GM18498 (cell line): ENCODE measurements at regions not wholly inside any gene's neighbourhood (a gene's known extent, or its start where the extent isn't known, plus 50 kb on each side); places are given as distances from the start of the nearest gene placed in this dataset.
A peak's percentile ranks its signal among the peaks of the same experiment; 100 is the strongest.

Experiments
- ATAC-seq: cut with Tn5 transposase; IDR thresholded peaks from one replicate; pipeline ENCODE4 v1.9.1; 2021; ENCODE audit warnings: mild to moderate bottlenecking, moderate library complexity; ENCODE audit not compliant: unreplicated experiment

DNA sequence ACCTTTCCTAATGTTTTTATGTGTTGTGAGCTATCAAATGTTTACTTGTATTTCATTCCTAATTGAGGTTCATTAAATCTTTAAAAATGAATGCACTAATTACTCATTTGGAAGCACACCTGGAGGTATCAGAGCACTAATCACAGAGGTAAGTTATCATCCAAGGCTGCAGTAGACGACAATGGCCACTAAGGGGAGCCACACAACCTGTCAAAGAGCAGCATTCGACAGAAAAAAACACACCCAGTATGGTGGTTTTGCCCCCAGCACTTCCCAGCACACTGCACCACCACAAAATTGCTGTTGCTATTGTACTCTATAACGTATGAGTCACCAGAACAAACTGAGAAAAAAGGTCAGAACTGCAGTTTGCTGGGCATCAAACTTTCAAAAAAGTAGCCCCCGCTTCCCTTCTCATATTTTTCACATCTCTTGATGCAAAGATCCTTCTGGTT, 205.9 kb upstream of the IGF1R start:
- peak; percentile 89 for ATAC-seq

DNA sequence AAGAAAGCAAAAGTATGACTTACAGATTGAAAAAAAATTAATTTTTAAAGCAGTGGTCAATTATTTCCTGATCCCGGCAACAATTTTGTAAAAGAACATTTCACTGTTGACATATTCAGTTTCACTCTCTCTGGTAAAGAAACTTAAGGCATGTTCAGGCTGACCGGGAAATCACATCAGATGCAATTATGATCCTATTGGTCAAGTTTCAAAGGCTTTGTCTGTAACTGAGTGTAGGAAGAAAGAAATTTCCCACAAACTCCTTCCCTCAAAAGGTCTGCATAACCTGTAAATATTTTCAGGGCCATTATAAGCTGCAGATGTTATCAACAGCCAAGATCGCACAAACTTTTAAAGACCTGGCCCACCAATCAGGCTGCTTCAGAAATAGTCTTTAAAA, 205.4 kb upstream of the IGF1R start:
- no peak for ATAC-seq

DNA sequence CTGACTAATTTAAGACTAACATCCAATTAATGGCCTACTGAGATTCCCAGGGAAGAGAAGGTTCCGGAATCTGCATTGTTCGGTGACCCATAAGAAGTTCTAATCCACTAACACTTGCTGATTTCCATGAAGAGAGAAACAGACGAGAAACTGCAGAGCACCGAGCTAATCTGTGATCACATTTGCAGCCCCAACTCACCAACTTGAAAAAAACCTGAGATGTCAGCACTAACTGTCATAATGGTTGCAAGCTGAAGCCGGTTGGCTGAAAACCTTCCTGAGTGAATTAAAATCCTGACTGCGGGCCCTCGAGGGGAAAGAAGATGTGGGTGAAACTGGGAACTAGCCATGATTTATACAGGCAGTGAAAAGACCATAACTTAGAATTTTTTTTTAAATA, 204.8 kb upstream of the IGF1R start:
- no peak for ATAC-seq

DNA sequence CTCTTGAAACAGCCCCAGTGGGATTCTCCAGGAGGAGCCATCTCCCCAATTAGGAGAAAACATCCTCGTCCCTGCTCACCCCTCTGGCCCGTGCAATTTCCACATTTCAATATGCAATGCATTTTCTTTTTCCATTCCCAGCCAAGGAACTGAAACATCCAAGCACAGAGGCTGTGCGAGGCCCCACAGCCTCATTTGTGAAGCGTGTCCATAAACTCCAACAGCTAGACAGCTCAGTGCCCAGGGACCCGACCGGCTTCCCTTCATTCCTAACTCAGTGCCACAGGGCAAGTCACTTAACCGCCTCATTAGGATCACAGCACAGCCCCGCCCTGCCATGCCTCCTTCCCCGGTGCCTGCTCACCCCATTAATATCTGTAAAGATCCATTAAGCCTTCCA, 204.2 kb upstream of the IGF1R start:
- ATAC-seq, result no peak

DNA sequence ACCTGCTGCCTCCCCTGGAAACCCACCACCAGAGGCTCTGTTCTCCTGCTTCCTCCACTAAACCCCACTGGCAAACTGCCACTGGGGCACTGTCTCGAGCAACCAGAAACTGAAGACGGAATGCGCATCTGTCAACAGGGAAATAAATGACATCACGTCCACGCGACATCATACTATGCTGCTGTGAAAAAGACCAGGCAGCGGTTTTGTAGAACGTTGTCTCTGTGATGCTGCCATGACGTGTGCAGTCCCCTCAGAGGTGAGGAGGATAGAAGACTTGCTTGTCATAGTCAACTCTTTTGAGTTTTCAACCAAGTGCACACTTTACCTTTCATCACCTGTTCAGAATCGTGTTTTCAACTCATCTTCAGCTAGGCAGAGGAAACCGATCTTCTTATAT, 203.0 kb upstream of the IGF1R start:
- no peak for ATAC-seq

DNA sequence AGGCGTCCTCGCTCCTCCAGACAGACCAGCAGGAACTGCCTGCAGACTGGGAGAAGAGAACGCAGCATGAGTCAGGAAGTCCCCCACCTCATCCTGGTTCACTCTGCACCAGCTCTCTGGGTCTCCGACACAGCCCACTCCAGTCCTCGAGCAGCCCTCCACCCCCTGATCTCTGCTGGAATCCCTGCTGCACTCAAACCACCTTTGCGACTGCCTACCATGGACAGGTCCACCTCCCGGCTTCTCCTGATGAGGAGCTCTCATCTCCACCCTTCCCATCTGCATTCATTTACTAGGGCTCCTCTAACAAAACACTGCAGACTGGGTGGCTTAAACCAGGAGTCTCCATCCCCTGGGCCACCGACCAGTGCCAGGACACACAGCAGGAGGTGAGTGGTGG, 202.3 kb upstream of the IGF1R start:
- no peak for ATAC-seq

DNA sequence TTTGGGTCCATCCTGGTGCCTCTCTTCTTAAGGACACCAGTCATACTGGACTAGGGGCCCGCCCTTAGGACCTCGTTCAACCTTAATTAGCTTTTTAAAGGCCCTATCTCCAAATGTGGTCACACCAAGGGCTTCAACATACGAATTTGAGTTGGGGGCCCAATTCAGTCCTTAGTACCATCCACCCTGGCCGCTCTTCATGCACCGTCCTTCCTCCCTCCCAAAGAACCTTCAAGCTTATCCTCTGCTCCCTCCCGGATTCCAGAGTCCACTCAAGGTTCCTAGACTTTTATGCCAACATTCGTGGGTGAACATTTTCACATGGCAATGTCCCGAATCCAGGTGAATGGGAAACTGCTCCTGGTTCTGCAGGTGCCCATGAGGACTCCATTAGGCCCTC, 201.3 kb upstream of the IGF1R start:
- no peak for ATAC-seq

DNA sequence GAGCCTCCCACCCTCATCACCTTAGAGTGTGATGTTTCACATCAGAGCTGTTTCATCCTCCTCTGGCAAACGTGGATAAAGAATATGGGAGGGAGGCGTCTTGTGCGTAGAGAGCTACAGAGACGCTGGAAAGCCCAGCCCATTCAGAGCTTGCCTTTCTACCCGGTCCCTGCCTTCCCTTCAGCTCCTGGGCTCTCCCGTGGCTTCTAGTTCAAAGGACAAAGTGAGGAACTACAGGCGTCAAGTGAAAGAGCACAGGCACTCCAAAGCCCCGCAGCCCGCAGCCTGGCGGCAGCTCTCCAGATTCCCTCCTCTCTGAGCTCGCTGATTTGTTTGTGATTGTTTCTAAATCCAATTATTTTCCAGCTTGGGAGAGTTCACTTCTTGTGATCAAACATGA, 197.1 kb upstream of the IGF1R start:
- ATAC-seq, result no peak

DNA sequence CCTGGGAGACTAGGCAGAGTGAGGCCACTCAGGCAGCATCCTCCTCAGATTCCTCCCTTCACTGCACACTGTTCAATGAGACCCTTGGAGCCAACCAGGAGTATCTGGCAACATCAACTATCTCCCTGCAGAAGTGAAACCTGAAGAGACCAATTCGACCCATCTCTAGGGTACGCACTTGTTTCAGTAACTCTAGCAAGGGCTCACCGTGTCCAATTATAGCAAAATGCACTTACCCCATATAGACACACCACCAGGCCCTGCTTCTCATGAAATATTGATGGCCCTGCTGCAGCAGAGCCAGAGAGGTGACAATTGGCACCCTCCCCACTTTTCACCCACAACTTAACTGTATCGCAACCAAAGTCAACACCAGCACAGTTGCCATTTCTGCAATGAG, 196.1 kb upstream of the IGF1R start:
- ATAC-seq, result no peak

DNA sequence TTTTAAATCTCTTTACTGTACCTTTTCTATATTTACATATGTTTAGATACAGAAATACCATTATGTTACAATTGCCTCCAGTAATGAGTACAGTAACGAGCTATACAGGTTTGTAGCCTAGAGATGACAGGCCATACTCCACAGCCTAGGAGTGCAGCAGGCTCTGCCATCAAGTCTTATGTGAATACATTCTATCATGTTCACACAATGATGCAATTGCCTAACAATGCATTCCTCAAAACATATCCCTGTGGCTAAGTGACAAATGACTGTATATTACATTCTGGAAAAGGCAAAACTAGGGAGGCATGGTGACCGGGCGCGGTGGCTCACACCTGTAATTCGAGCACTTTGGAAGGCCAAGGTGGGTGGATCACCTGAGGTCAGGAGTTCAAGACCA, 192.4 kb upstream of the IGF1R start:
- no peak for ATAC-seq

DNA sequence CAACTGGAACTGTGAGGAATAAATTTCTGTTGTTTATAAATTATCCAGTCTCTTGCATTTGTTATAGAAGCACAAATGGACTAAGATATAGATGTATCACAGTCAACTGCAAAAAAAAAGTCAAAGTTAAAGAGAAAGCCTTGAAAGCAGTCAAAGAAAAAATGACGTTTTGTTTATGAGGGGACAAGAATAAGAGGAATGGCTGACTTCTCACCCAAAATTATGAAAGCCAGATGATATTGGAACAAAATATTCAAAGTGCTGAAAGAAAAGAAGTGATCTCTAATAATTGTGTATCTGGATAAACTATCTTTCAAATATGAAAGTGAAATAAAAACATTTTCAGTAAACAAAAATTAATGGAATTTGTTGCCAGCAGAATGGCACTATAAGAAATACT, 171.8 kb upstream of the IGF1R start:
- ATAC-seq, result no peak

DNA sequence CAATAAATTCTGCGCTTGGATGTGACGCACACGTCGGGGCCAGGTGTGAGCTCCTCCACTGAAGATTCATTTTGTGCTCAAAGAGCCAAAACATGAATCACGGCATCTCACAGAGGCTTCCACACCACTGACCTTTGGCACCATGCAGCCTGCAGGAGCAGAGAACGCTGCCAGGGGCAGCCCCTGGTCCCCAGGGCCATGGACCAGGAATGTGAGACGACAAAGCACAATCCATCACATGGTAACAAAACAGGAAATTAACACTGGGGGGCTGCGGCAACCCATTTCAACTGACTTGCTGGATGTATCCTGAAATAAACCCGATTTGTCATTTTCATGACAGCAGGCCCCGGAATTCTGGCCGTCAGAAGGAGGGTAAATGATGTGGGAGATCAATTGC, 167.5 kb upstream of the IGF1R start:
- no peak for ATAC-seq

DNA sequence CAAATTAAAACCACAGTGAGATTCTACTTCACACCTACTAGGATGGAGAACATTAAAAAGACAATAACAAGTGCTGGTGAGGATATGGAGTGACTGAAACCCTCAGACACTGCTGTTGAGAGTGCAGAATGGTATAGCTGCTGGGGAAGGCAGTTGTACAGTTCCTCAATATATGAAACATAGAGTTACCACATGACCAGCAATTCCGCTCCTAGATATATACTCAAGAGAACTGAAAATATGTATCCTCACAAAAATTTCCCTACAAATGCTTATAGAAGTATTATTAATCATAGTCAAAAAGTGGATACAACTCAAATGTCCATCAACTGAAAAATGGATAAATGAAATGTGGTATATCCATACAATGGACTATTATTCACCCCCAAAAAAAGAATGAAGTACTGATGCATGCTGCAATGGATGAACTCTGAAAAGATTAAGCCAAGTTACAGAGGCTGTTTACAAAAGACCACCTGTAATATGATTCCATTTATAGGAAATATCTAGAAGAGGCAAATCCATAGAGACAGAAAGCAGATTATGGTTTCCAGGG, 164.7 kb upstream of the IGF1R start:
- no peak for ATAC-seq

DNA sequence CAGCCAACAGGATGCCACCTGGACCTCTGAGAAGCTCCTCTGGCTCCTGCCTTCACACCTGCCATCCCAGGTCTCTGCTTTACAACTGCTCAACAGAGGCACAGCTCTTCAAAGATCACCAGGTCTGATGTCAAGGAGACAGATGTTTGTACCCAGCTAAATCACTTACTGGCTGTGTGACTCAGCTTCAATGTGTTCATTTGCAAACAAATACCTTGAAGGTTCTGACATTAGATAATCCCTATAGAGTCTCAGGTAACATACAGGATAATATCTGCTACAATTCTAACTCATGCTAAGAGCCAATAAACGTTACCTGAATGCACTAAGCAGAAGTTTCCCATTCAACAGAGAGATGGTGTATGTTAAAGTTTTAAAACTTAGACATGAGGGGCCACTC, 163.4 kb upstream of the IGF1R start:
- no peak for ATAC-seq

DNA sequence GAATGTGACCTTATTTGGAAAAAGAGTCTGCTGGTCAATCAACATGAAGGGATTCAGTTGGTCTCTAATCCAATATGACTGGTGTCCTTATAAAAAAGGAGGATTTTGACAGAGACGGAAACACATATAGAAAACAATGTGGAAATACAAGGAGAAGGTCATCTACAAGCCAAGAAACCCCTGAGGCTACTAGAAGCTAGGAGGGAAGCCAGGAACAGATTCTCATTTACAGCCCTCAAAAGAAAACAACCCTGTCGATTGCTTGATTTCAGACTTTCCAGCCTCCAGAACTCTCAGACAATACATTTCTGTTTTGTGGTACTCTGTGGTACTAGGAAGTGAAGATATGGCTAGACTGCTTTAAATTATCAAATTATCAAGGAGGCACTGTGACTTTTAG, 162.9 kb upstream of the IGF1R start:
- no peak for ATAC-seq

DNA sequence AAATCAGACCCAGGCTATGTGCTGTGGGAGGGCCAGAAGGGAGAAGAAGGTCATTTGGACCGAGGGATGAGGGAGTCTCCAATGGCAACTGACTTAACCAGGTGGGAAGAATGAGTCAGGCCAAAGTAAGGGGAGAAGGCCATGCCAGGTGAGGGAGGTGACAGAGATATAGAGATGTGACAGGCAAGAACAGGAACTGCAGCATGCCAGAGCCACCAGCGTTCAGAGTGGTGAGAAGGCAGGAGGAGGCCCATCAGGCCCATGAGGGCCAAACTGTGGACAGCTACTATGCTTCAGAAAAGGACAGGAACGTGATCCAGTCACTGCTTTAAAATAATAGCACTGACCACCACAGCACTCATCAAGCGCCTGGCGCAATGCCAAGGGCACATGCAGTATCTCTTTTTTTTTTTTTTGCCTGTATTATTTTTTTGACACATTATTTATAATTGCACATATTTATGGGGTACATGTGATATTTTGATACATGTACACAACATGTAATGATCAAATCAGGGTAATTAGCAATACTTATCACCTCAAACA, 154.3 kb upstream of the IGF1R start:
- ATAC-seq, result no peak

DNA sequence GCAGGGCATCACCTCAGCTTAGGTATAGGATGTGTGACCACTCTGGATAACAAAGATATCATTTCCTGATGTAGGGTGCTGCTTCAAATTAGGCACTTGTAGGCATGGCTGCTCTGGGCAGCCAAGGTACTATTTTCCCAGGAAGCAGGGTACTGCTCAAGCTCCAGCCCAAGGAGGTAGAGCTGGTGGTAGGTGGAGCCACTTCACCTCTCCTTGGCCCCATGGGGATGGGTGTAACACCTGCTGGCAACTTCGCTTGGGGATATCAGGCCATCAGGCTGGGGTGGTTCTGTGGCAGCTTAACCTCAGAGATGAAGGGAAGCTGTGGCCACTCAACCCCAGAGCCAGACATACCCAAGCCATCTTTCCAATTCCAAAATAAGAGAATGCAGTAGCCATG, 147.1 kb upstream of the IGF1R start:
- no peak for ATAC-seq

DNA sequence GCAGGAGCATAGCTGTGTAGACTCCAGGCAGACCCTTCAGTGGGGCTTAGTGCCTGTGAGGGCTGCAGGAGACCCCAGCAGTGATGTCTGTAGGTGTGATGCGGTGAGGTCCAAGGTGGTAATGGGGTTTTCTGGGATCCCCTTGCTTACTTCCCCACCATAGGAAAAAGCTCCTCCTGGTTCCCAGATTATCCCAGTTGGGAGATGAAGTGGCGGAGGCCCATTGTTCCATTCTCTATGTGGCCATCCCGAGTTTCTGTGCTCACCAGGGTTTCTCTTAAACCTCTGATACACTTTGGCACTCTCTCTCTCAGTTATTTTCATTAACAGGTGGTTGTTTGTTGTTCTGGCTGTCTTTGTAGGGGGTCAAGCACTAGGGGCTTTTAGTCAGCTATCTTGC, 146.7 kb upstream of the IGF1R start:
- no peak for ATAC-seq

DNA sequence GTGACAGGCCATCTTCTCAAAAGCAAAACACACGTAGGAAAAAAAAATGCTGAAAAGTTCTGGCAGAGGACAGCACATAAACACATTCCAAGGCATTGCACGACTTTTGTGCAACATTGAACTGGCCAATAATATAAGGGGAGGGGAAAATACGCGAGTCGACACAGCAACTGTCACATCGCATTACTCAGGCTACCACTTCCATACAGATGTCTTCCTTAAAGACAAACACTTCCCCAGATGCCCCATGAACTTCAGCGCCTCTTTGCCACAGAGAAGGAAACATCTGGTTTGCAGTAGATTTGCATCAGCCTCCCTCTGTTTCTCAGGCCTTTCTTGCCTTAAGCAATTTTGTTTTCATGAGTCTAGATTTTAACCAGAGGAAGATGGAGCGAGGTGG, 144.4 kb upstream of the IGF1R start:
- ATAC-seq, result no peak

DNA sequence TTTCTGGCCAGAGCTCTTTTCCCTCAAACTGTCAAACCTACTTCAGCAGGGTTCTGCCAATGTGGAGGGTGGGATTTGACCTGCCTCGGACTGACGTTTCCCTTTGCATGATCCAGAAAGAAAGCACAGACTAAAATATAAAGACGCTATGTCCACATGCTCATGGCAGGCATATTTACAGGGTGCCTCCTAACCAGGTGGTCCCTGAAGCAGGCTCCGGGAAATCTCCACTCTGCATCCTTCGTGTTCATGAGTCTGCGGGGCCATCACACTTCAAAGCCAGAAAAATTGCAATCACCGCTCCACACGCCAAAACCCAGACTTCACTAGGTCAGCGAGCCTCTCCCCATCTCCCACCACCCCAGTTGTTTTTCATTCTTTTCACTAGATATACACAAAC, 143.3 kb upstream of the IGF1R start:
- no peak for ATAC-seq

DNA sequence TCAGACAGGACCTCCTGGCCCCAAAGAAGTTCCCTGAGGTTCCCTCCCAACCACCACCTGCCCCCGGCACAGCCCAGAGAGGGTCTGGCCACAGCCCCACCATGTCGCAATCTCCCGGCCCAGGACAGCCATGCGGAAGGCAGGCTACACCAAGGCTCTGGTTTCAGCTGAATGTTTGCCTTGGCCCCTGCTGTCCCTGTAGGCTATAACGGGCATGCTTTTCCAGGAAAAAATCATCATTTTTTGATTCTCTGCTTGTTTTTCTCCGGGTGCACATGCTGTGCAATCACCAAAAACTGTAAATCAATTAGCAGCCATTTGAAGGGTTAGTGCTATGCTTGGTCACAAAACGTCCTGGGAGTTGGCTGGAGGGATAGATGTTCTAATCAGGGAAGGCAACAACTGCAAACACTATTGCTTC, 142.7 kb upstream of the IGF1R start:
- ATAC-seq, result no peak

DNA sequence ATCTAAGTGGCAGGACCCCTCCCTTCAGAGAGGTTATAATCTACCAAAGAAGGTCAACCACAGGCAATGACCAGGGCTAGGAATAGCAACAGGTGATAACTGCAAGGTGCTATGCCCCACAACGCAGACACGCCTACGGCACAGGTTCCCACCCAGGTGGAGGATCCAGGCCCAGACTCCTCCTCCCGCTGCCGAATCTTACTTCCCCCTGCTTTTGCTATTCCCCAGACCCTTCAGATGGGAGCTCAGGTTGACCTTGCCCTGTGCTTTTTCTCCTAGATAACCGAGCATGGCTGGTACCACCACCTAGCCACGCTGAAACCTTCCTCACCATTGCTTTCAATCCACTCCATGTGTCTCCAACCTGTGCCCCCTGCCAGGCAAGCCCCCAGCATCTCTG, 142.2 kb upstream of the IGF1R start:
- no peak for ATAC-seq

DNA sequence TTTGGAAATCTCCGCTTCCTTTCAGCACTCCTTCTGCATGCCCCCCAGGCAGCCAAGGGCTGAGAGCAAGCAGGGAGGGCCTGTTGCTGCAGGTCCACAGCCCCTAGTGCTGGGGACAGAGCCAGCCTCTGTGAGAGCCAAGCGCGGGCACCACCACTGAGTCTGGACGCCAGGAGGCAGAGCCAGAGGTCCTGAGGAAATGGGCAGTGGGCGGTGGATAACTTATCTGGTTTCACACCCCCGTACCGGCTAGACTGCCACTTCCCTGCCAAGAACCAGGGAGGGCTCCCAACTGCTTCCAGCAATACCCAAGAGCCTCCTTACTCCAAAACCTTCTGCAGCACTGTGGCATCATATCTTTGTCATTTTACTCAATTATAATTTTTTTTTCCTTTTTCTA, 141.6 kb upstream of the IGF1R start:
- no peak for ATAC-seq
